Testis (tissue), 2 donors: ENCODE measurements at regions not wholly inside any gene's neighbourhood (a gene's known extent, or its start where the extent isn't known, plus 50 kb on each side); places are given as distances from the start of the nearest gene placed in this dataset.

Experiments used
- CTCF ChIP-seq, 3 experiments: fragments of 450-650 bp in 2 of 3; fragments of 200-600 bp in 1 of 3; sonication (generic) in 1 of 3; IDR thresholded peaks; one replicate each; pipeline ENCODE4 v1.5.1; 2016 to 2019; ENCODE audit warnings: antibody characterized with exemption in 3 of 3, mild to moderate bottlenecking in 2 of 3, moderate library complexity in 1 of 3
- POLR2A ChIP-seq: fragments of 450-650 bp; IDR thresholded peaks from one replicate; pipeline ENCODE4 v1.6.1; 2017; ENCODE audit warnings: antibody characterized with exemption, mild to moderate bottlenecking, moderate library complexity

GRCh38 chr3:104549099-104549714 is 817.5 kb upstream of the ALCAM start:
- TF ChIP-seq CTCF (IDR thresholded peaks at IDR 0.05) (no peak), POLR2A (no peak)
